ENCODE measurements at regions not wholly inside any gene's neighbourhood (a gene's known extent, or its start where the extent isn't known, plus 50 kb on each side); places are given as distances from the start of the nearest gene placed in this dataset.

GRCh38 chr2:155200753-155201152 lies 502.3 kb downstream of the KCNJ3 start:
- TF ChIP-seq CTCF (IDR thresholded peaks at IDR 0.05) (no peak), POLR2A (IDR thresholded peaks at IDR 0.05) (no peak), POLR2AphosphoS5 (IDR thresholded peaks at IDR 0.05; ENCODE audit: insufficient read depth in 1 of 2, low read depth in 1 of 2) (no peak)
